Panc1 (cell line): ENCODE measurements at regions not wholly inside any gene's neighbourhood (a gene's known extent, or its start where the extent isn't known, plus 50 kb on each side); places are given as distances from the start of the nearest gene placed in this dataset.
"Not testable (repeated sequence)": the region's sequence is repeated elsewhere in the genome, so short reads cannot be mapped to it uniquely, and the experiment has no call there.

Experiments used
- ATAC-seq: fragments of 200-7000 bp; cut with Tn5 transposase; 2 replicates; pipeline ENCODE4 v1.9.1; 2020; ENCODE audit warnings: mild to moderate bottlenecking, moderate library complexity
- BruUV-seq: library from RNA; stranded (reverse); fragments of 400-500 nt; replicated peaks from 2 replicates; lab custom pipeline; 2021; lab: Mats Ljungman, UMichigan
- CTCF ChIA-PET: fragments of 300-600 bp; sonication (Branson Sonifier 250); formaldehyde crosslinking; loops from one replicate; lab custom pipeline; 2022; ENCODE audit warnings: antibody characterized with exemption; lab: Charles Lee
- POLR2A ChIA-PET: fragments of 300-600 bp; sonication (Branson Sonifier 250); formaldehyde crosslinking; loops from one replicate; lab custom pipeline; 2022; ENCODE audit warnings: antibody characterized with exemption; lab: Charles Lee
- DNase-seq: peaks from one replicate; pipeline ENCODE4 v3.0.0-alpha.2; 2010; ENCODE audit warnings: low read depth, low spot score
- H3K27ac ChIP-seq: 2 replicates; pipeline ENCODE4 v1.5.1; 2011; ENCODE audit warnings: mild to moderate bottlenecking, low read length, inconsistent platforms
- H3K27me3 ChIP-seq: fragments of 200-500 bp; sonication (Bioruptor generic); 2 replicates; pipeline ENCODE4 v1.6.0; 2014; ENCODE audit warnings: low read length, inconsistent platforms; ENCODE audit not compliant: control insufficient read depth, insufficient read depth
- H3K36me3 ChIP-seq: fragments of 200-500 bp; sonication (Bioruptor generic); 2 replicates; pipeline ENCODE4 v1.5.1; 2014; ENCODE audit warnings: inconsistent platforms, mild to moderate bottlenecking, low read length, moderate library complexity; ENCODE audit not compliant: control insufficient read depth, insufficient read depth
- H3K4me1 ChIP-seq: 2 replicates; pipeline ENCODE4 v1.5.1; 2011; ENCODE audit warnings: inconsistent platforms, mild to moderate bottlenecking, low read length, moderate library complexity; ENCODE audit not compliant: control insufficient read depth, insufficient read depth
- H3K4me3 ChIP-seq, 2 experiments: 2 replicates each; pipeline ENCODE4 v1.5.1; 2011 to 2012; ENCODE audit warnings: low read depth in 2 of 2, low read length in 2 of 2, mild to moderate bottlenecking in 2 of 2, inconsistent platforms in 1 of 2, moderate library complexity in 1 of 2
- H3K9me3 ChIP-seq: fragments of 200-500 bp; sonication (Bioruptor generic); 2 replicates; pipeline ENCODE4 v1.5.1; 2014; ENCODE audit warnings: low read depth, mild to moderate bottlenecking, inconsistent platforms, low read length, moderate library complexity; ENCODE audit not compliant: control insufficient read depth, insufficient read depth
- POLR2AphosphoS5 ChIP-seq: IDR thresholded peaks from 2 replicates; pipeline ENCODE4 v1.6.1; 2012; ENCODE audit warnings: mild to moderate bottlenecking, low read depth, low read length, moderate library complexity
- SIN3A ChIP-seq: IDR thresholded peaks from 2 replicates; pipeline ENCODE4 v1.6.1; 2012; ENCODE audit warnings: low read depth, mild to moderate bottlenecking, low read length, moderate library complexity, borderline replicate concordance; ENCODE audit not compliant: insufficient read depth
- TCF7L2 ChIP-seq: IDR thresholded peaks from 2 replicates; pipeline ENCODE4 v1.6.1; 2011; ENCODE audit warnings: mild to moderate bottlenecking, low read depth, low read length, inconsistent platforms
- in situ Hi-C: cut with HindIII; loops from 2 replicates; pipeline ENCODE4 v1.10.0; 2016; ENCODE audit warnings: low sequenced_read_pairs, low pct_unique_long_range_greater_than_20kb
- intact Hi-C: fragments of 100-400 bp; cut with micrococcal nuclease; formaldehyde crosslinking; loops from one replicate; pipeline ENCODE4 v1.10.0; 2022; ENCODE audit not compliant: unreplicated experiment
- TF ChIP-seq, protein P1 (sequence below): fragments of 450-650 bp; IDR thresholded peaks from 2 replicates; pipeline ENCODE4 v1.5.1; 2017; ENCODE audit warnings: mild to moderate bottlenecking
- TF ChIP-seq, protein P2 (sequence below), 2 experiments: IDR thresholded peaks; 2 replicates each; pipeline ENCODE4 v1.6.1; 2011 to 2012; ENCODE audit warnings: low read depth in 2 of 2, control low read depth in 1 of 2, low read length in 1 of 2, mild to moderate bottlenecking in 1 of 2, moderate library complexity in 1 of 2; ENCODE audit not compliant: insufficient read depth in 1 of 2

DNA sequence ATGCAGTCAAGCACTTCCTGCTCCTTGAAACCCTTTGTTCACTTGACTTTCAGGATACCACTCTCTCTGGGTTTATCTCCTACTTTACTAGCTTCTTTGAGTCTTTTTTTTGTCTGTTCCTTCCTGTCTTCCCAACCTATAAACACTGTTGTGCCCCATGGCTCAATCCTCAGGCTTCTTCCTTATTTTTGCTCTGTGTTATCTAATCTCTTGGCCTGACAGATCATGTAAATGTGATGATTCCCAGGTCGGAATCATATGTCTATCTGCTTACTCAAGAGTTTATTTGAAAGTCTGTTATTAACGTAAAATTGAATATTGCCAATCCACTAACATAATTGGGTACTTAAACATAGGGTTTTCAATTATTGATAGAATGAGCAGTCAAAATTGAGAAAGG is 171.7 kb upstream of the ST6GALNAC5 start:
- CTCF ChIA-PET: no interaction called here

DNA sequence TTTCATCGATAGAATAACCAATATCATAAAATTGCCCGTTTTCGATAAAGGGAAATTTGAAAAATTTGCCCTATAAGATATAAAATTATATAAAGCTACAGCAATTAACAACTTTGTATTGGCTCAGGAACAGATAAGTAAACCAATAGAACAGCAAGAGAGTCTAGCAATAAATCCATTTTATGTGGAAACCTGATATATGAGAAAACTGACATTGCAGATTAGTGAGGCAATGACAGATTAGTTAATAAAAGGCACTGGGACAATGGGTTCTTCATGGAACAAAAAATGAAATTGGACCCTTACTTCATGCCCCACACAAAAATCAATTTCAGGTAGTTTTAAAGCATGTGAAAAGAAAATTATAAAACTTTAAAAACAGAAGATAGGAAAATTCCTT is 169.9 kb upstream of the ST6GALNAC5 start:
- ATAC-seq (no peak), DNase-seq (no peak)
- intact Hi-C loops: no loop called here
- H3K27me3 ChIP-seq: no peaks in the 10 kb centered on the region
- POLR2A ChIA-PET: no interaction called here
- no peaks in the 10 kb centered on the region for H3K4me1 ChIP-seq
- no peak overlapping the region for H3K27ac ChIP-seq
- no peaks in the 10 kb centered on the region for H3K9me3 ChIP-seq
- H3K4me3 ChIP-seq: no peak overlapping the region
- no TSS peak for BruUV-seq
- no peaks in the 10 kb centered on the region for H3K36me3 ChIP-seq
- TF ChIP-seq TCF7L2 (no peak), POLR2AphosphoS5 (no peak)
- TF ChIP-seq, protein P1, sequence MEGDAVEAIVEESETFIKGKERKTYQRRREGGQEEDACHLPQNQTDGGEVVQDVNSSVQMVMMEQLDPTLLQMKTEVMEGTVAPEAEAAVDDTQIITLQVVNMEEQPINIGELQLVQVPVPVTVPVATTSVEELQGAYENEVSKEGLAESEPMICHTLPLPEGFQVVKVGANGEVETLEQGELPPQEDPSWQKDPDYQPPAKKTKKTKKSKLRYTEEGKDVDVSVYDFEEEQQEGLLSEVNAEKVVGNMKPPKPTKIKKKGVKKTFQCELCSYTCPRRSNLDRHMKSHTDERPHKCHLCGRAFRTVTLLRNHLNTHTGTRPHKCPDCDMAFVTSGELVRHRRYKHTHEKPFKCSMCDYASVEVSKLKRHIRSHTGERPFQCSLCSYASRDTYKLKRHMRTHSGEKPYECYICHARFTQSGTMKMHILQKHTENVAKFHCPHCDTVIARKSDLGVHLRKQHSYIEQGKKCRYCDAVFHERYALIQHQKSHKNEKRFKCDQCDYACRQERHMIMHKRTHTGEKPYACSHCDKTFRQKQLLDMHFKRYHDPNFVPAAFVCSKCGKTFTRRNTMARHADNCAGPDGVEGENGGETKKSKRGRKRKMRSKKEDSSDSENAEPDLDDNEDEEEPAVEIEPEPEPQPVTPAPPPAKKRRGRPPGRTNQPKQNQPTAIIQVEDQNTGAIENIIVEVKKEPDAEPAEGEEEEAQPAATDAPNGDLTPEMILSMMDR: no peak
- TF ChIP-seq, protein P2, sequence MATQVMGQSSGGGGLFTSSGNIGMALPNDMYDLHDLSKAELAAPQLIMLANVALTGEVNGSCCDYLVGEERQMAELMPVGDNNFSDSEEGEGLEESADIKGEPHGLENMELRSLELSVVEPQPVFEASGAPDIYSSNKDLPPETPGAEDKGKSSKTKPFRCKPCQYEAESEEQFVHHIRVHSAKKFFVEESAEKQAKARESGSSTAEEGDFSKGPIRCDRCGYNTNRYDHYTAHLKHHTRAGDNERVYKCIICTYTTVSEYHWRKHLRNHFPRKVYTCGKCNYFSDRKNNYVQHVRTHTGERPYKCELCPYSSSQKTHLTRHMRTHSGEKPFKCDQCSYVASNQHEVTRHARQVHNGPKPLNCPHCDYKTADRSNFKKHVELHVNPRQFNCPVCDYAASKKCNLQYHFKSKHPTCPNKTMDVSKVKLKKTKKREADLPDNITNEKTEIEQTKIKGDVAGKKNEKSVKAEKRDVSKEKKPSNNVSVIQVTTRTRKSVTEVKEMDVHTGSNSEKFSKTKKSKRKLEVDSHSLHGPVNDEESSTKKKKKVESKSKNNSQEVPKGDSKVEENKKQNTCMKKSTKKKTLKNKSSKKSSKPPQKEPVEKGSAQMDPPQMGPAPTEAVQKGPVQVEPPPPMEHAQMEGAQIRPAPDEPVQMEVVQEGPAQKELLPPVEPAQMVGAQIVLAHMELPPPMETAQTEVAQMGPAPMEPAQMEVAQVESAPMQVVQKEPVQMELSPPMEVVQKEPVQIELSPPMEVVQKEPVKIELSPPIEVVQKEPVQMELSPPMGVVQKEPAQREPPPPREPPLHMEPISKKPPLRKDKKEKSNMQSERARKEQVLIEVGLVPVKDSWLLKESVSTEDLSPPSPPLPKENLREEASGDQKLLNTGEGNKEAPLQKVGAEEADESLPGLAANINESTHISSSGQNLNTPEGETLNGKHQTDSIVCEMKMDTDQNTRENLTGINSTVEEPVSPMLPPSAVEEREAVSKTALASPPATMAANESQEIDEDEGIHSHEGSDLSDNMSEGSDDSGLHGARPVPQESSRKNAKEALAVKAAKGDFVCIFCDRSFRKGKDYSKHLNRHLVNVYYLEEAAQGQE (IDR thresholded peaks at IDR 0.05; ENCODE audit: insufficient read depth in 1 of 2, low read depth in 2 of 2, low read length in 1 of 2): no peak
- CTCF ChIA-PET: no interaction called here
- in situ Hi-C loops: no loop called here

More for the DNA sequence above, 171.7 kb upstream of the ST6GALNAC5 start:
- Histone ChIP-seq H3K36me3 (no peaks in the 10 kb centered on the region), H3K27me3 (no peaks in the 10 kb centered on the region), H3K27ac (no peak overlapping the region), H3K9me3 (no peaks in the 10 kb centered on the region), H3K4me1 (no peaks in the 10 kb centered on the region), H3K4me3 (no peak overlapping the region)
- no TSS peak for BruUV-seq
- ATAC-seq: no peak
- no peak for TF ChIP-seq TCF7L2
- TF ChIP-seq, protein P1: no peak
- TF ChIP-seq POLR2AphosphoS5: no peak
- TF ChIP-seq, protein P2 (IDR thresholded peaks at IDR 0.05; ENCODE audit: insufficient read depth in 1 of 2, low read depth in 2 of 2, low read length in 1 of 2): no peak
- TF ChIP-seq SIN3A: no peak
- no peak for DNase-seq
- in situ Hi-C loops: no loop called here
- POLR2A ChIA-PET: no interaction called here
- intact Hi-C loops: no loop called here

DNA sequence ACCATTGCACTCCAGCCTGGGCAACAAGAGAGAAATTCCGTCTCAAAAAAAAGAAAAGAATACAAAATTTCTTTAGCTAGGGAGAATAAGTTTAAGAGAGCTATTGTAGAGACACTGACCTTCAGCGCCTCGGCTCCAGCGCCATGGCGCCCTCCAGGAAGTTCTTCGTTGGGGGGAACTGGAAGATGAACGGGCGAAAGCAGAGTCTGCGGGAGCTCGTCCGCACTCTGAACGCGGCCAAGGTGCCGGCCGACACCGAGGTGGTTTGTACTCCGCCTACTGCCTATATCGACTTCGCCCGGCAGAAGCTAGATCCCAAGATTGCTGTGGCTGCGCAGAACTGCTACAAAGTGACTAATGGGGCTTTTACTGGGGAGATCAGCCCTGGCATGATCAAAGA is 167.6 kb upstream of the ST6GALNAC5 start:
- H3K27ac ChIP-seq, POLR2A ChIA-PET, DNase-seq, H3K4me3 ChIP-seq, H3K36me3 ChIP-seq, intact Hi-C loops, ATAC-seq, H3K9me3 ChIP-seq, BruUV-seq, CTCF ChIA-PET, H3K27me3 ChIP-seq, H3K4me1 ChIP-seq, in situ Hi-C loops: not testable (repeated sequence)

DNA sequence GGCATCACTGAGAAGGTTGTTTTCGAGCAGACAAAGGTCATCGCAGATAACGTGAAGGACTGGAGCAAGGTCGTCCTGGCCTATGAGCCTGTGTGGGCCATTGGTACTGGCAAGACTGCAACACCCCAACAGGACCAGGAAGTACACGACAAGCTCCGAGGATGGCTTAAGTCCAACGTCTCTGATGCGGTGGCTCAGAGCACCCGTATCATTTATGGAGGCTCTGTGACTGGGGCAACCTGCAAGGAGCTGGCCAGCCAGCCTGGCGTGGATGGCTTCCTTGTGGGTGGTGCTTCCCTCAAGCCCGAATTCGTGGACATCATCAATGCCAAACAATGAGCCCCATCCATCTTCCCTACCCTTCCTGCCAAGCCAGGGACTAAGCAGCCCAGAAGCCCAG is 167.1 kb upstream of the ST6GALNAC5 start:
- DNase-seq, CTCF ChIA-PET, H3K27ac ChIP-seq, POLR2A ChIA-PET, in situ Hi-C loops, ATAC-seq, H3K9me3 ChIP-seq, H3K4me1 ChIP-seq, BruUV-seq, H3K27me3 ChIP-seq, intact Hi-C loops, H3K36me3 ChIP-seq, H3K4me3 ChIP-seq: not testable (repeated sequence)
